Activated naive CD8-positive, alpha-beta T cell treated with anti-CD3 and anti-CD28 coated beads for 36 hours (primary cell): ENCODE measurements at regions not wholly inside any gene's neighbourhood (a gene's known extent, or its start where the extent isn't known, plus 50 kb on each side); places are given as distances from the start of the nearest gene placed in this dataset.

Source experiments
- DNase-seq: peaks from one replicate; pipeline ENCODE4 v3.0.0; 2021
- H3K27ac Mint-ChIP-seq: one replicate; pipeline ENCODE4 v1.8.0; 2022; ENCODE audit warnings: mild to moderate bottlenecking, moderate library complexity, mixed read lengths
- H3K27me3 Mint-ChIP-seq: one replicate; pipeline ENCODE4 v1.8.0; 2022; ENCODE audit warnings: mild to moderate bottlenecking, mixed read lengths
- H3K36me3 Mint-ChIP-seq: one replicate; pipeline ENCODE4 v1.8.0; 2021; ENCODE audit warnings: mild to moderate bottlenecking, mixed read lengths
- H3K4me1 Mint-ChIP-seq: one replicate; pipeline ENCODE4 v1.8.0; 2021; ENCODE audit warnings: mixed read lengths
- H3K4me3 Mint-ChIP-seq: one replicate; pipeline ENCODE4 v1.8.0; 2022; ENCODE audit warnings: mild to moderate bottlenecking, moderate library complexity, mixed read lengths
- H3K9me3 Mint-ChIP-seq: one replicate; pipeline ENCODE4 v1.8.0; 2022; ENCODE audit warnings: mixed read lengths

- Mint-ChIP-seq H3K27me3 (no peaks in the 10 kb centered on the region), H3K9me3 (peaks cover 2% of the 10 kb centered on the region), H3K4me1 (peaks cover 7% of the 10 kb centered on the region), H3K36me3 (no peaks in the 10 kb centered on the region), H3K27ac (no peak overlapping the region), H3K4me3 (no peak overlapping the region)
- DNase-seq: no peak
Observed at GRCh38 chr18:11308499-11308898, 159.1 kb upstream of the PIEZO2 start.

- DNase-seq: no peak
- peaks cover 7% of the 10 kb centered on the region for H3K4me1 Mint-ChIP-seq
- H3K4me3 Mint-ChIP-seq: no peak overlapping the region
- no peaks in the 10 kb centered on the region for H3K27me3 Mint-ChIP-seq
- H3K27ac Mint-ChIP-seq: no peak overlapping the region
- no peaks in the 10 kb centered on the region for H3K36me3 Mint-ChIP-seq
- H3K9me3 Mint-ChIP-seq: peaks cover 2% of the 10 kb centered on the region
Observed at GRCh38 chr18:11307716-11308115, 158.3 kb upstream of the PIEZO2 start.

GRCh38 chr18:11305507-11305906 is 156.1 kb upstream of the PIEZO2 start:
- Mint-ChIP-seq H3K27ac (no peak overlapping the region), H3K36me3 (no peaks in the 10 kb centered on the region), H3K4me1 (peaks cover 7% of the 10 kb centered on the region), H3K27me3 (no peaks in the 10 kb centered on the region), H3K9me3 (peaks cover 12% of the 10 kb centered on the region), H3K4me3 (no peak overlapping the region)
- no peak for DNase-seq

GRCh38 chr18:11304928-11305327 is 155.6 kb upstream of the PIEZO2 start:
- H3K27me3 Mint-ChIP-seq: no peaks in the 10 kb centered on the region
- H3K4me3 Mint-ChIP-seq: no peak overlapping the region
- H3K9me3 Mint-ChIP-seq: peaks cover 15% of the 10 kb centered on the region
- H3K4me1 Mint-ChIP-seq: peaks cover 7% of the 10 kb centered on the region
- no peak for DNase-seq
- no peak overlapping the region for H3K27ac Mint-ChIP-seq
- H3K36me3 Mint-ChIP-seq: no peaks in the 10 kb centered on the region

GRCh38 chr18:11296946-11297345 is 147.6 kb upstream of the PIEZO2 start:
- H3K9me3 Mint-ChIP-seq: peaks cover 18% of the 10 kb centered on the region
- no peaks in the 10 kb centered on the region for H3K27me3 Mint-ChIP-seq
- no peaks in the 10 kb centered on the region for H3K4me1 Mint-ChIP-seq
- H3K36me3 Mint-ChIP-seq: no peaks in the 10 kb centered on the region
- no peak for DNase-seq
- no peak overlapping the region for H3K27ac Mint-ChIP-seq
- no peak overlapping the region for H3K4me3 Mint-ChIP-seq

GRCh38 chr18:11293794-11294193 is 144.4 kb upstream of the PIEZO2 start:
- H3K36me3 Mint-ChIP-seq: no peaks in the 10 kb centered on the region
- no peak for DNase-seq
- no peak overlapping the region for H3K4me3 Mint-ChIP-seq
- H3K4me1 Mint-ChIP-seq: no peaks in the 10 kb centered on the region
- no peaks in the 10 kb centered on the region for H3K9me3 Mint-ChIP-seq
- H3K27ac Mint-ChIP-seq: no peak overlapping the region
- H3K27me3 Mint-ChIP-seq: no peaks in the 10 kb centered on the region

- H3K9me3 Mint-ChIP-seq: no peaks in the 10 kb centered on the region
- no peaks in the 10 kb centered on the region for H3K27me3 Mint-ChIP-seq
- no peak overlapping the region for H3K4me3 Mint-ChIP-seq
- H3K27ac Mint-ChIP-seq: no peak overlapping the region
- H3K4me1 Mint-ChIP-seq: no peaks in the 10 kb centered on the region
- no peaks in the 10 kb centered on the region for H3K36me3 Mint-ChIP-seq
- DNase-seq: no peak
Observed at GRCh38 chr18:11290786-11291185, 141.4 kb upstream of the PIEZO2 start.

- no peak for DNase-seq
- Mint-ChIP-seq H3K4me3 (no peak overlapping the region), H3K27ac (no peak overlapping the region), H3K4me1 (no peaks in the 10 kb centered on the region), H3K36me3 (no peaks in the 10 kb centered on the region), H3K9me3 (no peaks in the 10 kb centered on the region), H3K27me3 (no peaks in the 10 kb centered on the region)
Observed at GRCh38 chr18:11289248-11289647, 139.9 kb upstream of the PIEZO2 start.

GRCh38 chr18:11288401-11288800 is 139.0 kb upstream of the PIEZO2 start:
- Mint-ChIP-seq H3K4me3 (no peak overlapping the region), H3K9me3 (no peaks in the 10 kb centered on the region), H3K27me3 (no peaks in the 10 kb centered on the region), H3K4me1 (no peaks in the 10 kb centered on the region), H3K27ac (no peak overlapping the region), H3K36me3 (no peaks in the 10 kb centered on the region)
- no peak for DNase-seq

- no peak overlapping the region for H3K4me3 Mint-ChIP-seq
- no peak for DNase-seq
- no peaks in the 10 kb centered on the region for H3K9me3 Mint-ChIP-seq
- H3K4me1 Mint-ChIP-seq: no peaks in the 10 kb centered on the region
- no peaks in the 10 kb centered on the region for H3K27me3 Mint-ChIP-seq
- no peaks in the 10 kb centered on the region for H3K36me3 Mint-ChIP-seq
- no peak overlapping the region for H3K27ac Mint-ChIP-seq
Observed at GRCh38 chr18:11286431-11286830, 137.1 kb upstream of the PIEZO2 start.

- no peaks in the 10 kb centered on the region for H3K4me1 Mint-ChIP-seq
- H3K4me3 Mint-ChIP-seq: no peak overlapping the region
- no peaks in the 10 kb centered on the region for H3K9me3 Mint-ChIP-seq
- no peaks in the 10 kb centered on the region for H3K36me3 Mint-ChIP-seq
- H3K27ac Mint-ChIP-seq: no peak overlapping the region
- DNase-seq: no peak
- H3K27me3 Mint-ChIP-seq: no peaks in the 10 kb centered on the region
Observed at GRCh38 chr18:11284811-11285210, 135.4 kb upstream of the PIEZO2 start.

- Mint-ChIP-seq H3K36me3 (no peaks in the 10 kb centered on the region), H3K27me3 (no peaks in the 10 kb centered on the region), H3K4me1 (no peaks in the 10 kb centered on the region), H3K9me3 (no peaks in the 10 kb centered on the region), H3K27ac (no peak overlapping the region), H3K4me3 (no peak overlapping the region)
- no peak for DNase-seq
Observed at GRCh38 chr18:11284349-11284748, 135.0 kb upstream of the PIEZO2 start.

GRCh38 chr18:11283479-11284161 is 134.3 kb upstream of the PIEZO2 start:
- H3K4me1 Mint-ChIP-seq: no peaks in the 10 kb centered on the region
- no peak overlapping the region for H3K27ac Mint-ChIP-seq
- H3K36me3 Mint-ChIP-seq: no peaks in the 10 kb centered on the region
- no peak for DNase-seq
- no peaks in the 10 kb centered on the region for H3K9me3 Mint-ChIP-seq
- H3K27me3 Mint-ChIP-seq: no peaks in the 10 kb centered on the region
- no peak overlapping the region for H3K4me3 Mint-ChIP-seq

GRCh38 chr18:11279461-11279860 is 130.1 kb upstream of the PIEZO2 start:
- Mint-ChIP-seq H3K4me3 (no peak overlapping the region), H3K9me3 (no peaks in the 10 kb centered on the region)
- no peak for DNase-seq

GRCh38 chr18:11276678-11277077 is 127.3 kb upstream of the PIEZO2 start:
- peaks cover 2% of the 10 kb centered on the region for H3K4me1 Mint-ChIP-seq
- no peaks in the 10 kb centered on the region for H3K27me3 Mint-ChIP-seq
- no peak overlapping the region for H3K27ac Mint-ChIP-seq
- no peaks in the 10 kb centered on the region for H3K36me3 Mint-ChIP-seq
- H3K9me3 Mint-ChIP-seq: peaks cover under 1% of the 10 kb centered on the region
- DNase-seq: no peak
- no peak overlapping the region for H3K4me3 Mint-ChIP-seq

More at GRCh38 chr18:11279461-11279860, 130.1 kb upstream of the PIEZO2 start:
- Mint-ChIP-seq H3K36me3 (no peaks in the 10 kb centered on the region), H3K27me3 (no peaks in the 10 kb centered on the region), H3K27ac (no peak overlapping the region), H3K4me1 (no peaks in the 10 kb centered on the region)

GRCh38 chr18:11274144-11274794 is 124.9 kb upstream of the PIEZO2 start:
- Mint-ChIP-seq H3K27ac (no peak overlapping the region), H3K27me3 (no peaks in the 10 kb centered on the region), H3K36me3 (no peaks in the 10 kb centered on the region), H3K4me1 (peaks cover 2% of the 10 kb centered on the region), H3K4me3 (no peak overlapping the region), H3K9me3 (peaks cover 1% of the 10 kb centered on the region)
- DNase-seq: no peak
